ENCODE measurements at regions not wholly inside any gene's neighbourhood (a gene's known extent, or its start where the extent isn't known, plus 50 kb on each side); places are given as distances from the start of the nearest gene placed in this dataset.

- no peaks in the 10 kb centered on the region for H4K20me1 ChIP-seq (ENCODE audit: low read length)
- H3K27me3 ChIP-seq (ENCODE audit: low read length): peaks cover 46% of the 10 kb centered on the region
- ChIA-PET POLR2A (ENCODE audit: unreplicated experiment) (no interaction called here), CTCF (no interaction called here)
- no peak overlapping the region for H3K4me3 ChIP-seq (ENCODE audit: low read length)
- BruUV-seq (replicated peaks): no TSS peak
- no peaks in the 10 kb centered on the region for H3K79me2 ChIP-seq (ENCODE audit: low read length)
- H3F3A ChIP-seq (ENCODE audit: low read length, unreplicated experiment): no peaks in the 10 kb centered on the region
- H3K4me1 ChIP-seq (ENCODE audit: insufficient read depth, low read length): no peaks in the 10 kb centered on the region
- intact Hi-C loops (cut with micrococcal nuclease): no loop called here
- H3K4me2 ChIP-seq (ENCODE audit: low read length): no peak overlapping the region
- TF ChIP-seq EZH2phosphoT487 (IDR thresholded peaks at IDR 0.05; ENCODE audit: borderline replicate concordance, low read length) (no peak), CTCF (conservative IDR thresholded peaks at IDR 0.05; ENCODE audit: low read depth, low read length) (no peak), EZH2 (IDR thresholded peaks at IDR 0.05; ENCODE audit: low read length, unreplicated experiment) (no peak)
- no peaks in the 10 kb centered on the region for H3K9me3 ChIP-seq (ENCODE audit: low read length)
- H3K9me2 ChIP-seq (replicated peaks; ENCODE audit: low read length): no peaks in the 10 kb centered on the region
- no peaks in the 10 kb centered on the region for H3K36me3 ChIP-seq (ENCODE audit: low read depth, low read length)
- DNase-seq (no peak), ATAC-seq (no peak)
- H3K9ac ChIP-seq (ENCODE audit: low read length): no peak overlapping the region
- H2AFZ ChIP-seq (ENCODE audit: low read length): no peak overlapping the region
- no peak overlapping the region for H3K27ac ChIP-seq (ENCODE audit: low read length)
Observed at GRCh38 chr1:95509989-95510388, 276.0 kb downstream of the RWDD3 start.

GRCh38 chr1:95512925-95513324 is 278.9 kb downstream of the RWDD3 start:
- Histone ChIP-seq H3K4me2 (ENCODE audit: low read length) (no peak overlapping the region), H3K27me3 (ENCODE audit: low read length) (peaks cover 46% of the 10 kb centered on the region), H2AFZ (ENCODE audit: low read length) (no peak overlapping the region), H3K9ac (ENCODE audit: low read length) (no peak overlapping the region), H3K27ac (ENCODE audit: low read length) (no peak overlapping the region), H3K9me3 (ENCODE audit: low read length) (no peaks in the 10 kb centered on the region), H3K79me2 (ENCODE audit: low read length) (no peaks in the 10 kb centered on the region), H3K4me1 (ENCODE audit: insufficient read depth, low read length) (no peaks in the 10 kb centered on the region), H3K4me3 (ENCODE audit: low read length) (no peak overlapping the region), H3K9me2 (replicated peaks; ENCODE audit: low read length) (no peaks in the 10 kb centered on the region), H4K20me1 (ENCODE audit: low read length) (no peaks in the 10 kb centered on the region), H3F3A (ENCODE audit: low read length, unreplicated experiment) (no peaks in the 10 kb centered on the region), H3K36me3 (ENCODE audit: low read depth, low read length) (no peaks in the 10 kb centered on the region)
- TF ChIP-seq CTCF (conservative IDR thresholded peaks at IDR 0.05; ENCODE audit: low read depth, low read length): no peak
- no peak for TF ChIP-seq EZH2phosphoT487 (IDR thresholded peaks at IDR 0.05; ENCODE audit: borderline replicate concordance, low read length)
- TF ChIP-seq EZH2 (IDR thresholded peaks at IDR 0.05; ENCODE audit: low read length, unreplicated experiment): no peak
- no TSS peak for BruUV-seq (replicated peaks)
- ChIA-PET CTCF (no interaction called here), POLR2A (ENCODE audit: unreplicated experiment) (no interaction called here)
- intact Hi-C loops (cut with micrococcal nuclease): no loop called here
- ATAC-seq: no peak
- no peak for DNase-seq

- intact Hi-C loops (cut with micrococcal nuclease): no loop called here
- TF ChIP-seq EZH2 (IDR thresholded peaks at IDR 0.05; ENCODE audit: low read length, unreplicated experiment) (no peak), EZH2phosphoT487 (IDR thresholded peaks at IDR 0.05; ENCODE audit: borderline replicate concordance, low read length) (no peak), CTCF (conservative IDR thresholded peaks at IDR 0.05; ENCODE audit: low read depth, low read length) (no peak)
- Histone ChIP-seq H3K9ac (ENCODE audit: low read length) (no peak overlapping the region), H3K9me2 (replicated peaks; ENCODE audit: low read length) (no peaks in the 10 kb centered on the region), H3F3A (ENCODE audit: low read length, unreplicated experiment) (no peaks in the 10 kb centered on the region), H3K36me3 (ENCODE audit: low read depth, low read length) (no peaks in the 10 kb centered on the region), H3K27ac (ENCODE audit: low read length) (no peak overlapping the region), H3K27me3 (ENCODE audit: low read length) (peaks cover 16% of the 10 kb centered on the region), H3K9me3 (ENCODE audit: low read length) (no peaks in the 10 kb centered on the region), H3K4me3 (ENCODE audit: low read length) (no peak overlapping the region), H3K79me2 (ENCODE audit: low read length) (no peaks in the 10 kb centered on the region), H2AFZ (ENCODE audit: low read length) (no peak overlapping the region), H4K20me1 (ENCODE audit: low read length) (no peaks in the 10 kb centered on the region), H3K4me2 (ENCODE audit: low read length) (no peak overlapping the region), H3K4me1 (ENCODE audit: insufficient read depth, low read length) (no peaks in the 10 kb centered on the region)
- DNase-seq (no peak), ATAC-seq (no peak)
- ChIA-PET POLR2A (ENCODE audit: unreplicated experiment) (no interaction called here), CTCF (no interaction called here)
- BruUV-seq (replicated peaks): no TSS peak
Observed at GRCh38 chr1:95517506-95517905, 283.5 kb downstream of the RWDD3 start.
